ENCODE measurements at regions not wholly inside any gene's neighbourhood (a gene's known extent, or its start where the extent isn't known, plus 50 kb on each side); places are given as distances from the start of the nearest gene placed in this dataset.

GRCh38 chr2:51322613-51323012, 290.7 kb upstream of the NRXN1 start:
- TF ChIP-seq, protein P1, sequence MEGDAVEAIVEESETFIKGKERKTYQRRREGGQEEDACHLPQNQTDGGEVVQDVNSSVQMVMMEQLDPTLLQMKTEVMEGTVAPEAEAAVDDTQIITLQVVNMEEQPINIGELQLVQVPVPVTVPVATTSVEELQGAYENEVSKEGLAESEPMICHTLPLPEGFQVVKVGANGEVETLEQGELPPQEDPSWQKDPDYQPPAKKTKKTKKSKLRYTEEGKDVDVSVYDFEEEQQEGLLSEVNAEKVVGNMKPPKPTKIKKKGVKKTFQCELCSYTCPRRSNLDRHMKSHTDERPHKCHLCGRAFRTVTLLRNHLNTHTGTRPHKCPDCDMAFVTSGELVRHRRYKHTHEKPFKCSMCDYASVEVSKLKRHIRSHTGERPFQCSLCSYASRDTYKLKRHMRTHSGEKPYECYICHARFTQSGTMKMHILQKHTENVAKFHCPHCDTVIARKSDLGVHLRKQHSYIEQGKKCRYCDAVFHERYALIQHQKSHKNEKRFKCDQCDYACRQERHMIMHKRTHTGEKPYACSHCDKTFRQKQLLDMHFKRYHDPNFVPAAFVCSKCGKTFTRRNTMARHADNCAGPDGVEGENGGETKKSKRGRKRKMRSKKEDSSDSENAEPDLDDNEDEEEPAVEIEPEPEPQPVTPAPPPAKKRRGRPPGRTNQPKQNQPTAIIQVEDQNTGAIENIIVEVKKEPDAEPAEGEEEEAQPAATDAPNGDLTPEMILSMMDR (IDR thresholded peaks at IDR 0.05) = no peak
- no peaks in the 10 kb centered on the region for H3K27me3 ChIP-seq
- H3K36me3 ChIP-seq = no peaks in the 10 kb centered on the region
- no peaks in the 10 kb centered on the region for H3K9me3 ChIP-seq
- H3K27ac ChIP-seq = no peak overlapping the region
- no peaks in the 10 kb centered on the region for H3K4me1 ChIP-seq (ENCODE audit: control insufficient read depth in 1 of 2, insufficient read depth in 1 of 2, low read depth in 1 of 2, low read length in 1 of 2)
- H3K4me3 ChIP-seq (ENCODE audit: low read depth in 1 of 2, low read length in 1 of 2) = no peak overlapping the region

DNA sequence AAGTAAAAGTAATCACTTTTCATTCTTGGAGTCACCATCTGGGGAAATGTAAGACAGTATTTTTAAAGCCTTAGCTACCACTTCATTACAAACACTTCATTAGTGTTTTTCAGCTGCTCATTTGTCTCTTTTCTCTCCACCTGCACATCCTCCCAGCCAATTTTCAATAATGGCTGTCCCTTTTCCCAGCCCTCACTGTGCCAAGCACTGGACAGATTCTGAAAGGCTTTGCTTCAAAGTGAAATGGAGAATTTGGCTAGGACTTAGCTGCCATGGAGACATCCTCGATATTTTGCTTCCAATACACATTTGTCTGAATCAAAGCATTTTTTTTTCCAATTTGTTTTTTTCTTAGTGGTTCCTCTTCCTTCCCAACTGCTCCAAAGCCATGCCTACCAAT, 272.4 kb upstream of the NRXN1 start:
- Histone ChIP-seq H3K27ac (no peak overlapping the region), H3K27me3 (no peaks in the 10 kb centered on the region), H3K9me3 (no peaks in the 10 kb centered on the region), H3K36me3 (no peaks in the 10 kb centered on the region), H3K4me1 (ENCODE audit: control insufficient read depth in 1 of 2, insufficient read depth in 1 of 2, low read depth in 1 of 2, low read length in 1 of 2) (no peaks in the 10 kb centered on the region), H3K4me3 (ENCODE audit: low read depth in 1 of 2, low read length in 1 of 2) (no peak overlapping the region)
- TF ChIP-seq, protein P1 (IDR thresholded peaks at IDR 0.05) = no peak

DNA sequence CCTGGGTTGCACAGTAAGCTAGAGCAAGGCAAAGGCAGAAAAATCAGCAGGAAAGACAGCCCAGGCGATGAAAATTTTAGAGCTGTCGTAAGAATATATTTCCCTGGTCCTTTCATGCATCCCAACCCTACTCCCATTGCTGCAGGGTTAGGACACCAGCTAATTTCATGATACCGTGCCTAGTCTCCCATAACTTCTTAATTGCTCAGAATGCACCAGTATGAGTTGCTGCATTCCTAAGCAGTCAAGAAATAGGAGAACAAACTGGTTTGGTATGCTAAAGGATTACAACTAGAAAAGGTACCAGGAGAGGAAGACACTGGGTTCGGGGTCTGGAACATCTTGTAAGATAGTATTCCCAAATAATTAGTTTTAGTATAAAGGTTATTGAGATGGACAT, 269.4 kb upstream of the NRXN1 start:
- Histone ChIP-seq H3K27ac (no peak overlapping the region), H3K4me1 (ENCODE audit: control insufficient read depth in 1 of 2, insufficient read depth in 1 of 2, low read depth in 1 of 2, low read length in 1 of 2) (no peaks in the 10 kb centered on the region), H3K36me3 (no peaks in the 10 kb centered on the region), H3K9me3 (no peaks in the 10 kb centered on the region), H3K4me3 (ENCODE audit: low read depth in 1 of 2, low read length in 1 of 2) (no peak overlapping the region), H3K27me3 (no peaks in the 10 kb centered on the region)
- TF ChIP-seq, protein P1 (IDR thresholded peaks at IDR 0.05) = no peak

DNA sequence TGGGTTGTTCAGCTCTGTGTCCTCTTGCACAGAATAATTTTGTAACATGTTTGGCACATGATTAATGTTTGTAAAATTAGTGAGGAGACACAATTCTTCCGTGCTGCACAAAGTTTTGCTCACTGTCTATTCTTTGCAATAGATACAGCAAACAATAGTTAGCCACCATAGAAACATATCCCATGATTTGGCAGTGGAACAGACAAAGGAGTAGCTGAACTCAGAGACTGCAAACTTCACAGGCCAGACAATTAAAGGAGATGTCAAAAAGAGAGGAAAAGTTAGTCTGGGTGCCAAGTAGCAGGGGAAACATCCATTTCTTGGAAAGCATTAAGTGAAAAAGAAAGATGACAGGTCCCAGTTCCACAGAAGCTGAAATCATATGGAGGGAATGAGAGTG, 267.4 kb upstream of the NRXN1 start:
- TF ChIP-seq, protein P1 (IDR thresholded peaks at IDR 0.05) = no peak
- H3K4me1 ChIP-seq (ENCODE audit: control insufficient read depth in 1 of 2, insufficient read depth in 1 of 2, low read depth in 1 of 2, low read length in 1 of 2) = no peaks in the 10 kb centered on the region
- no peak overlapping the region for H3K27ac ChIP-seq
- H3K36me3 ChIP-seq = no peaks in the 10 kb centered on the region
- no peak overlapping the region for H3K4me3 ChIP-seq (ENCODE audit: low read depth in 1 of 2, low read length in 1 of 2)
- no peaks in the 10 kb centered on the region for H3K27me3 ChIP-seq
- H3K9me3 ChIP-seq = no peaks in the 10 kb centered on the region

DNA sequence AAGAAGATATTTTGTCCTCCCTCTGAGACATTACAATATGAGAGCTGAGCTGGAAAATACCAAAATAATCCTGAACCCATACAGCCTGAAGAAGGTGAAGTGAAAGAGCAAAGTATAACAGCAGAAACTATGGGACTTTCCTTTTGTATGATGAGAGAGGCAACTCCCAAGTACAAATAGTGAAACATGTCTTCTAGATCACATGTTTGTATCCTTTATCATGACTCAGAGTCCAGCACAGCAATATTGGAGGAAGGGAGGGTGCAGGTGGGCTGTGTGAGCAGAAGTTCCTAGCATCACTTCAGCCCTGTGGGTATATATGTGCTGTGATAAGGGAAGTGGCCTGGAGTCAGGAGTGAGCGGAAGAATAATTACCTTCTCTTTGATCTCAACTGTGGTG, 265.6 kb upstream of the NRXN1 start:
- Histone ChIP-seq H3K36me3 (no peaks in the 10 kb centered on the region), H3K4me1 (ENCODE audit: control insufficient read depth in 1 of 2, insufficient read depth in 1 of 2, low read depth in 1 of 2, low read length in 1 of 2) (no peaks in the 10 kb centered on the region), H3K4me3 (ENCODE audit: low read depth in 1 of 2, low read length in 1 of 2) (no peak overlapping the region), H3K9me3 (no peaks in the 10 kb centered on the region), H3K27ac (no peak overlapping the region), H3K27me3 (no peaks in the 10 kb centered on the region)
- TF ChIP-seq, protein P1 (IDR thresholded peaks at IDR 0.05) = no peak
